HL-60 (cell line): ENCODE measurements at regions not wholly inside any gene's neighbourhood (a gene's known extent, or its start where the extent isn't known, plus 50 kb on each side); places are given as distances from the start of the nearest gene placed in this dataset.

Experiments used
- CTCF ChIP-seq: IDR thresholded peaks from one replicate; pipeline ENCODE4 v1.5.1; 2011; ENCODE audit warnings: low read length, control low read depth, inconsistent platforms; ENCODE audit not compliant: insufficient read depth
- GABPA ChIP-seq: IDR thresholded peaks from 2 replicates; pipeline ENCODE4 v1.6.1; 2012; ENCODE audit warnings: low read depth
- POLR2AphosphoS5 ChIP-seq: IDR thresholded peaks from 2 replicates; pipeline ENCODE4 v1.6.1; 2012; ENCODE audit warnings: low read depth
- TF ChIP-seq, protein P1 (sequence below): IDR thresholded peaks from 2 replicates; pipeline ENCODE4 v1.6.1; 2012; ENCODE audit warnings: low read depth; ENCODE audit not compliant: insufficient replicate concordance

- TF ChIP-seq POLR2AphosphoS5 (no peak), CTCF (no peak), GABPA (no peak)
- TF ChIP-seq, protein P1, sequence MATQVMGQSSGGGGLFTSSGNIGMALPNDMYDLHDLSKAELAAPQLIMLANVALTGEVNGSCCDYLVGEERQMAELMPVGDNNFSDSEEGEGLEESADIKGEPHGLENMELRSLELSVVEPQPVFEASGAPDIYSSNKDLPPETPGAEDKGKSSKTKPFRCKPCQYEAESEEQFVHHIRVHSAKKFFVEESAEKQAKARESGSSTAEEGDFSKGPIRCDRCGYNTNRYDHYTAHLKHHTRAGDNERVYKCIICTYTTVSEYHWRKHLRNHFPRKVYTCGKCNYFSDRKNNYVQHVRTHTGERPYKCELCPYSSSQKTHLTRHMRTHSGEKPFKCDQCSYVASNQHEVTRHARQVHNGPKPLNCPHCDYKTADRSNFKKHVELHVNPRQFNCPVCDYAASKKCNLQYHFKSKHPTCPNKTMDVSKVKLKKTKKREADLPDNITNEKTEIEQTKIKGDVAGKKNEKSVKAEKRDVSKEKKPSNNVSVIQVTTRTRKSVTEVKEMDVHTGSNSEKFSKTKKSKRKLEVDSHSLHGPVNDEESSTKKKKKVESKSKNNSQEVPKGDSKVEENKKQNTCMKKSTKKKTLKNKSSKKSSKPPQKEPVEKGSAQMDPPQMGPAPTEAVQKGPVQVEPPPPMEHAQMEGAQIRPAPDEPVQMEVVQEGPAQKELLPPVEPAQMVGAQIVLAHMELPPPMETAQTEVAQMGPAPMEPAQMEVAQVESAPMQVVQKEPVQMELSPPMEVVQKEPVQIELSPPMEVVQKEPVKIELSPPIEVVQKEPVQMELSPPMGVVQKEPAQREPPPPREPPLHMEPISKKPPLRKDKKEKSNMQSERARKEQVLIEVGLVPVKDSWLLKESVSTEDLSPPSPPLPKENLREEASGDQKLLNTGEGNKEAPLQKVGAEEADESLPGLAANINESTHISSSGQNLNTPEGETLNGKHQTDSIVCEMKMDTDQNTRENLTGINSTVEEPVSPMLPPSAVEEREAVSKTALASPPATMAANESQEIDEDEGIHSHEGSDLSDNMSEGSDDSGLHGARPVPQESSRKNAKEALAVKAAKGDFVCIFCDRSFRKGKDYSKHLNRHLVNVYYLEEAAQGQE, result no peak
Measured at GRCh38 chr7:35333265-35333664, 79.4 kb upstream of the TBX20 start.
